ENCODE measurements at regions not wholly inside any gene's neighbourhood (a gene's known extent, or its start where the extent isn't known, plus 50 kb on each side); places are given as distances from the start of the nearest gene placed in this dataset.

GRCh38 chr11:22926341-22926740 lies 66.1 kb upstream of the CCDC179 start:
- intact Hi-C loops (cut with micrococcal nuclease; ENCODE audit: unreplicated experiment), result no loop called here
- CTCF ChIA-PET, result no interaction called here
- no TSS peak for BruUV-seq (replicated peaks)
- TF ChIP-seq EZH2 (IDR thresholded peaks at IDR 0.05; ENCODE audit: borderline replicate concordance, low read depth, low read length, poor library complexity, severe bottlenecking), result no peak
- TF ChIP-seq, protein P1, sequence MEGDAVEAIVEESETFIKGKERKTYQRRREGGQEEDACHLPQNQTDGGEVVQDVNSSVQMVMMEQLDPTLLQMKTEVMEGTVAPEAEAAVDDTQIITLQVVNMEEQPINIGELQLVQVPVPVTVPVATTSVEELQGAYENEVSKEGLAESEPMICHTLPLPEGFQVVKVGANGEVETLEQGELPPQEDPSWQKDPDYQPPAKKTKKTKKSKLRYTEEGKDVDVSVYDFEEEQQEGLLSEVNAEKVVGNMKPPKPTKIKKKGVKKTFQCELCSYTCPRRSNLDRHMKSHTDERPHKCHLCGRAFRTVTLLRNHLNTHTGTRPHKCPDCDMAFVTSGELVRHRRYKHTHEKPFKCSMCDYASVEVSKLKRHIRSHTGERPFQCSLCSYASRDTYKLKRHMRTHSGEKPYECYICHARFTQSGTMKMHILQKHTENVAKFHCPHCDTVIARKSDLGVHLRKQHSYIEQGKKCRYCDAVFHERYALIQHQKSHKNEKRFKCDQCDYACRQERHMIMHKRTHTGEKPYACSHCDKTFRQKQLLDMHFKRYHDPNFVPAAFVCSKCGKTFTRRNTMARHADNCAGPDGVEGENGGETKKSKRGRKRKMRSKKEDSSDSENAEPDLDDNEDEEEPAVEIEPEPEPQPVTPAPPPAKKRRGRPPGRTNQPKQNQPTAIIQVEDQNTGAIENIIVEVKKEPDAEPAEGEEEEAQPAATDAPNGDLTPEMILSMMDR (conservative IDR thresholded peaks at IDR 0.05; ENCODE audit: low read depth, low read length), result no peak
- no peak overlapping the region for H3K27ac ChIP-seq (ENCODE audit: low read depth, low read length, poor library complexity, severe bottlenecking)
- H3K9me3 ChIP-seq (ENCODE audit: low read depth, low read length, poor library complexity, severe bottlenecking), result no peaks in the 10 kb centered on the region
- H3K4me1 ChIP-seq (ENCODE audit: insufficient read depth, low read length, poor library complexity, severe bottlenecking), result no peaks in the 10 kb centered on the region
- POLR2A ChIA-PET (ENCODE audit: low non-redundant PET), result no interaction called here
- no peaks in the 10 kb centered on the region for H3K27me3 ChIP-seq (replicated peaks; ENCODE audit: insufficient read depth, low read depth, low read length, poor library complexity)
- H3K36me3 ChIP-seq (ENCODE audit: insufficient read depth, low read length, poor library complexity, severe bottlenecking), result no peaks in the 10 kb centered on the region
- H3K4me3 ChIP-seq (ENCODE audit: low read depth, low read length, poor library complexity, severe bottlenecking), result no peak overlapping the region
- DNase-seq (ENCODE audit: low spot score), result no peak

GRCh38 chr11:22927793-22928192 lies 67.5 kb upstream of the CCDC179 start:
- no TSS peak for BruUV-seq (replicated peaks)
- Histone ChIP-seq H3K4me1 (ENCODE audit: insufficient read depth, low read length, poor library complexity, severe bottlenecking) (no peaks in the 10 kb centered on the region), H3K4me3 (ENCODE audit: low read depth, low read length, poor library complexity, severe bottlenecking) (no peak overlapping the region), H3K27me3 (replicated peaks; ENCODE audit: insufficient read depth, low read depth, low read length, poor library complexity) (no peaks in the 10 kb centered on the region), H3K27ac (ENCODE audit: low read depth, low read length, poor library complexity, severe bottlenecking) (no peak overlapping the region), H3K36me3 (ENCODE audit: insufficient read depth, low read length, poor library complexity, severe bottlenecking) (no peaks in the 10 kb centered on the region), H3K9me3 (ENCODE audit: low read depth, low read length, poor library complexity, severe bottlenecking) (no peaks in the 10 kb centered on the region)
- DNase-seq (ENCODE audit: low spot score), result no peak
- intact Hi-C loops (cut with micrococcal nuclease; ENCODE audit: unreplicated experiment), result no loop called here
- ChIA-PET CTCF (no interaction called here), POLR2A (ENCODE audit: low non-redundant PET) (no interaction called here)
- TF ChIP-seq, protein P1 (conservative IDR thresholded peaks at IDR 0.05; ENCODE audit: low read depth, low read length), result no peak
- TF ChIP-seq EZH2 (IDR thresholded peaks at IDR 0.05; ENCODE audit: borderline replicate concordance, low read depth, low read length, poor library complexity, severe bottlenecking), result no peak

- Histone ChIP-seq H3K36me3 (ENCODE audit: insufficient read depth, low read length, poor library complexity, severe bottlenecking) (no peaks in the 10 kb centered on the region), H3K27me3 (replicated peaks; ENCODE audit: insufficient read depth, low read depth, low read length, poor library complexity) (no peaks in the 10 kb centered on the region), H3K27ac (ENCODE audit: low read depth, low read length, poor library complexity, severe bottlenecking) (no peak overlapping the region), H3K9me3 (ENCODE audit: low read depth, low read length, poor library complexity, severe bottlenecking) (no peaks in the 10 kb centered on the region), H3K4me1 (ENCODE audit: insufficient read depth, low read length, poor library complexity, severe bottlenecking) (no peaks in the 10 kb centered on the region), H3K4me3 (ENCODE audit: low read depth, low read length, poor library complexity, severe bottlenecking) (no peak overlapping the region)
- no peak for DNase-seq (ENCODE audit: low spot score)
- ChIA-PET POLR2A (ENCODE audit: low non-redundant PET) (no interaction called here), CTCF (no interaction called here)
- BruUV-seq (replicated peaks), result no TSS peak
- TF ChIP-seq EZH2 (IDR thresholded peaks at IDR 0.05; ENCODE audit: borderline replicate concordance, low read depth, low read length, poor library complexity, severe bottlenecking), result no peak
- TF ChIP-seq, protein P1 (conservative IDR thresholded peaks at IDR 0.05; ENCODE audit: low read depth, low read length), result peak; percentile 31
- intact Hi-C loops (cut with micrococcal nuclease; ENCODE audit: unreplicated experiment), result no loop called here
These were observed 68.1 kb upstream of the CCDC179 start for GRCh38 chr11:22928207-22928917.
